Panc1 (cell line): ENCODE measurements at regions not wholly inside any gene's neighbourhood (a gene's known extent, or its start where the extent isn't known, plus 50 kb on each side); places are given as distances from the start of the nearest gene placed in this dataset.

ENCODE experiments used
- ATAC-seq: fragments of 200-7000 bp; cut with Tn5 transposase; 2 replicates; pipeline ENCODE4 v1.9.1; 2020; ENCODE audit warnings: mild to moderate bottlenecking, moderate library complexity
- BruUV-seq: library from RNA; stranded (reverse); fragments of 400-500 nt; replicated peaks from 2 replicates; lab custom pipeline; 2021; lab: Mats Ljungman, UMichigan
- CTCF ChIA-PET: fragments of 300-600 bp; sonication (Branson Sonifier 250); formaldehyde crosslinking; loops from one replicate; lab custom pipeline; 2022; ENCODE audit warnings: antibody characterized with exemption; lab: Charles Lee
- POLR2A ChIA-PET: fragments of 300-600 bp; sonication (Branson Sonifier 250); formaldehyde crosslinking; loops from one replicate; lab custom pipeline; 2022; ENCODE audit warnings: antibody characterized with exemption; lab: Charles Lee
- DNase-seq: peaks from one replicate; pipeline ENCODE4 v3.0.0-alpha.2; 2010; ENCODE audit warnings: low read depth, low spot score
- H3K27ac ChIP-seq: 2 replicates; pipeline ENCODE4 v1.5.1; 2011; ENCODE audit warnings: mild to moderate bottlenecking, low read length, inconsistent platforms
- H3K27me3 ChIP-seq: fragments of 200-500 bp; sonication (Bioruptor generic); 2 replicates; pipeline ENCODE4 v1.6.0; 2014; ENCODE audit warnings: low read length, inconsistent platforms; ENCODE audit not compliant: control insufficient read depth, insufficient read depth
- H3K36me3 ChIP-seq: fragments of 200-500 bp; sonication (Bioruptor generic); 2 replicates; pipeline ENCODE4 v1.5.1; 2014; ENCODE audit warnings: inconsistent platforms, mild to moderate bottlenecking, low read length, moderate library complexity; ENCODE audit not compliant: control insufficient read depth, insufficient read depth
- H3K4me1 ChIP-seq: 2 replicates; pipeline ENCODE4 v1.5.1; 2011; ENCODE audit warnings: inconsistent platforms, mild to moderate bottlenecking, low read length, moderate library complexity; ENCODE audit not compliant: control insufficient read depth, insufficient read depth
- H3K4me3 ChIP-seq, 2 experiments: 2 replicates each; pipeline ENCODE4 v1.5.1; 2011 to 2012; ENCODE audit warnings: low read depth in 2 of 2, low read length in 2 of 2, mild to moderate bottlenecking in 2 of 2, inconsistent platforms in 1 of 2, moderate library complexity in 1 of 2
- H3K9me3 ChIP-seq: fragments of 200-500 bp; sonication (Bioruptor generic); 2 replicates; pipeline ENCODE4 v1.5.1; 2014; ENCODE audit warnings: low read depth, mild to moderate bottlenecking, inconsistent platforms, low read length, moderate library complexity; ENCODE audit not compliant: control insufficient read depth, insufficient read depth
- CTCF ChIP-seq: fragments of 450-650 bp; IDR thresholded peaks from 2 replicates; pipeline ENCODE4 v1.5.1; 2017; ENCODE audit warnings: mild to moderate bottlenecking
- POLR2AphosphoS5 ChIP-seq: IDR thresholded peaks from 2 replicates; pipeline ENCODE4 v1.6.1; 2012; ENCODE audit warnings: mild to moderate bottlenecking, low read depth, low read length, moderate library complexity
- REST ChIP-seq, 2 experiments: IDR thresholded peaks; 2 replicates each; pipeline ENCODE4 v1.6.1; 2011 to 2012; ENCODE audit warnings: low read depth in 2 of 2, control low read depth in 1 of 2, low read length in 1 of 2, mild to moderate bottlenecking in 1 of 2, moderate library complexity in 1 of 2; ENCODE audit not compliant: insufficient read depth in 1 of 2
- SIN3A ChIP-seq: IDR thresholded peaks from 2 replicates; pipeline ENCODE4 v1.6.1; 2012; ENCODE audit warnings: low read depth, mild to moderate bottlenecking, low read length, moderate library complexity, borderline replicate concordance; ENCODE audit not compliant: insufficient read depth
- TCF7L2 ChIP-seq: IDR thresholded peaks from 2 replicates; pipeline ENCODE4 v1.6.1; 2011; ENCODE audit warnings: mild to moderate bottlenecking, low read depth, low read length, inconsistent platforms
- in situ Hi-C: cut with HindIII; loops from 2 replicates; pipeline ENCODE4 v1.10.0; 2016; ENCODE audit warnings: low sequenced_read_pairs, low pct_unique_long_range_greater_than_20kb
- intact Hi-C: fragments of 100-400 bp; cut with micrococcal nuclease; formaldehyde crosslinking; loops from one replicate; pipeline ENCODE4 v1.10.0; 2022; ENCODE audit not compliant: unreplicated experiment

- no peaks in the 10 kb centered on the region for H3K9me3 ChIP-seq
- in situ Hi-C loops: no loop called here
- ATAC-seq (no peak), DNase-seq (no peak)
- no peak for TF ChIP-seq CTCF
- TF ChIP-seq POLR2AphosphoS5: no peak
- TF ChIP-seq TCF7L2: no peak
- TF ChIP-seq REST (IDR thresholded peaks at IDR 0.05; ENCODE audit: insufficient read depth in 1 of 2, low read depth in 2 of 2, low read length in 1 of 2): no peak
- TF ChIP-seq SIN3A: no peak
- no peaks in the 10 kb centered on the region for H3K4me1 ChIP-seq
- ChIA-PET CTCF (no interaction called here), POLR2A (no interaction called here)
- H3K27ac ChIP-seq: no peak overlapping the region
- H3K36me3 ChIP-seq: no peaks in the 10 kb centered on the region
- no peaks in the 10 kb centered on the region for H3K27me3 ChIP-seq
- no TSS peak for BruUV-seq
- H3K4me3 ChIP-seq: no peak overlapping the region
- intact Hi-C loops: no loop called here
Observed at GRCh38 chrX:87310780-87311179, 206.8 kb upstream of the KLHL4 start.

- intact Hi-C loops: no loop called here
- ChIA-PET POLR2A (no interaction called here), CTCF (no interaction called here)
- no peaks in the 10 kb centered on the region for H3K36me3 ChIP-seq
- H3K4me3 ChIP-seq: no peak overlapping the region
- in situ Hi-C loops: no loop called here
- H3K4me1 ChIP-seq: no peaks in the 10 kb centered on the region
- no peaks in the 10 kb centered on the region for H3K9me3 ChIP-seq
- no peak for DNase-seq
- H3K27ac ChIP-seq: no peak overlapping the region
- ATAC-seq: no peak
- BruUV-seq: no TSS peak
- TF ChIP-seq SIN3A (no peak), REST (IDR thresholded peaks at IDR 0.05; ENCODE audit: insufficient read depth in 1 of 2, low read depth in 2 of 2, low read length in 1 of 2) (no peak), TCF7L2 (no peak), CTCF (no peak), POLR2AphosphoS5 (no peak)
- no peaks in the 10 kb centered on the region for H3K27me3 ChIP-seq
Observed at GRCh38 chrX:87327267-87327666, 190.3 kb upstream of the KLHL4 start.
